ENCODE measurements at regions not wholly inside any gene's neighbourhood (a gene's known extent, or its start where the extent isn't known, plus 50 kb on each side); places are given as distances from the start of the nearest gene placed in this dataset.

- no peaks in the 10 kb centered on the region for H3K36me3 ChIP-seq (ENCODE audit: control insufficient read depth, insufficient read depth, low read length)
- no peaks in the 10 kb centered on the region for H3K9me3 ChIP-seq (ENCODE audit: control insufficient read depth, insufficient read depth, low read depth, low read length)
- TF ChIP-seq, protein P1, sequence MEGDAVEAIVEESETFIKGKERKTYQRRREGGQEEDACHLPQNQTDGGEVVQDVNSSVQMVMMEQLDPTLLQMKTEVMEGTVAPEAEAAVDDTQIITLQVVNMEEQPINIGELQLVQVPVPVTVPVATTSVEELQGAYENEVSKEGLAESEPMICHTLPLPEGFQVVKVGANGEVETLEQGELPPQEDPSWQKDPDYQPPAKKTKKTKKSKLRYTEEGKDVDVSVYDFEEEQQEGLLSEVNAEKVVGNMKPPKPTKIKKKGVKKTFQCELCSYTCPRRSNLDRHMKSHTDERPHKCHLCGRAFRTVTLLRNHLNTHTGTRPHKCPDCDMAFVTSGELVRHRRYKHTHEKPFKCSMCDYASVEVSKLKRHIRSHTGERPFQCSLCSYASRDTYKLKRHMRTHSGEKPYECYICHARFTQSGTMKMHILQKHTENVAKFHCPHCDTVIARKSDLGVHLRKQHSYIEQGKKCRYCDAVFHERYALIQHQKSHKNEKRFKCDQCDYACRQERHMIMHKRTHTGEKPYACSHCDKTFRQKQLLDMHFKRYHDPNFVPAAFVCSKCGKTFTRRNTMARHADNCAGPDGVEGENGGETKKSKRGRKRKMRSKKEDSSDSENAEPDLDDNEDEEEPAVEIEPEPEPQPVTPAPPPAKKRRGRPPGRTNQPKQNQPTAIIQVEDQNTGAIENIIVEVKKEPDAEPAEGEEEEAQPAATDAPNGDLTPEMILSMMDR (IDR thresholded peaks at IDR 0.05): no peak
- TF ChIP-seq TCF7L2 (IDR thresholded peaks at IDR 0.05; ENCODE audit: low read depth, low read length) (no peak), POLR2AphosphoS5 (IDR thresholded peaks at IDR 0.05; ENCODE audit: low read depth, low read length) (no peak)
- POLR2A ChIA-PET: no interaction called here
- H3K4me3 ChIP-seq (ENCODE audit: low read depth in 2 of 2, low read length in 2 of 2): no peak overlapping the region
- CTCF ChIA-PET: no interaction called here
- DNase-seq (ENCODE audit: low read depth, low spot score) (no peak), ATAC-seq (no peak)
- H3K27me3 ChIP-seq (ENCODE audit: control insufficient read depth, insufficient read depth, low read length): no peaks in the 10 kb centered on the region
- intact Hi-C loops (cut with micrococcal nuclease; ENCODE audit: unreplicated experiment): no loop called here
- BruUV-seq (replicated peaks): no TSS peak
- no peak overlapping the region for H3K27ac ChIP-seq (ENCODE audit: low read length)
- in situ Hi-C loops (cut with HindIII; ENCODE audit: low pct_unique_long_range_greater_than_20kb, low sequenced_read_pairs): no loop called here
- H3K4me1 ChIP-seq (ENCODE audit: control insufficient read depth, insufficient read depth, low read length): no peaks in the 10 kb centered on the region
Observed at GRCh38 chrX:16290997-16291396, 123.7 kb downstream of the MAGEB17 start.

DNA sequence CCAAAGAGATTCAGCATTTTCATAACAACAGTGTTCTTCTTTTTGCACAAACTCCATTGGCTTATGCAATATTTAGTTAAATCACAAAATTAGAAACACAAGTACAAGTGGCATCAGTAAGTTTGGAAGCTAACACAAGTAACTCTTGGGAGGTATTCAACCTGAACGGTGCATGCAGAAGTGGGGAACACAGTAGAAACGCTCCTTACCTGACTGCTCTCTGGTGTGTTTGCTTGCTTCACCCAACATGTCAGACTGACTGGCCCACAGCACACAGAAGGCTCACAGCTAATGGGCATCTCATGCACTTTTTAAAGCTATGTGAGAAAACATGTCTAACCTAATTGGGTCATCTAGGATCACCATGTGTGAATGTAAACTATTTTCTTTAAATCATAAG lies 133.6 kb downstream of the MAGEB17 start:
- POLR2A ChIA-PET: no interaction called here
- ATAC-seq (no peak), DNase-seq (ENCODE audit: low read depth, low spot score) (no peak)
- intact Hi-C loops (cut with micrococcal nuclease; ENCODE audit: unreplicated experiment) (no loop called here), in situ Hi-C loops (cut with HindIII; ENCODE audit: low pct_unique_long_range_greater_than_20kb, low sequenced_read_pairs) (no loop called here)
- CTCF ChIA-PET: no interaction called here
- H3K4me3 ChIP-seq (ENCODE audit: low read depth in 2 of 2, low read length in 2 of 2): no peak overlapping the region
- no peaks in the 10 kb centered on the region for H3K9me3 ChIP-seq (ENCODE audit: control insufficient read depth, insufficient read depth, low read depth, low read length)
- no peaks in the 10 kb centered on the region for H3K36me3 ChIP-seq (ENCODE audit: control insufficient read depth, insufficient read depth, low read length)
- TF ChIP-seq POLR2AphosphoS5 (IDR thresholded peaks at IDR 0.05; ENCODE audit: low read depth, low read length): no peak
- no peak for TF ChIP-seq TCF7L2 (IDR thresholded peaks at IDR 0.05; ENCODE audit: low read depth, low read length)
- TF ChIP-seq, protein P2, sequence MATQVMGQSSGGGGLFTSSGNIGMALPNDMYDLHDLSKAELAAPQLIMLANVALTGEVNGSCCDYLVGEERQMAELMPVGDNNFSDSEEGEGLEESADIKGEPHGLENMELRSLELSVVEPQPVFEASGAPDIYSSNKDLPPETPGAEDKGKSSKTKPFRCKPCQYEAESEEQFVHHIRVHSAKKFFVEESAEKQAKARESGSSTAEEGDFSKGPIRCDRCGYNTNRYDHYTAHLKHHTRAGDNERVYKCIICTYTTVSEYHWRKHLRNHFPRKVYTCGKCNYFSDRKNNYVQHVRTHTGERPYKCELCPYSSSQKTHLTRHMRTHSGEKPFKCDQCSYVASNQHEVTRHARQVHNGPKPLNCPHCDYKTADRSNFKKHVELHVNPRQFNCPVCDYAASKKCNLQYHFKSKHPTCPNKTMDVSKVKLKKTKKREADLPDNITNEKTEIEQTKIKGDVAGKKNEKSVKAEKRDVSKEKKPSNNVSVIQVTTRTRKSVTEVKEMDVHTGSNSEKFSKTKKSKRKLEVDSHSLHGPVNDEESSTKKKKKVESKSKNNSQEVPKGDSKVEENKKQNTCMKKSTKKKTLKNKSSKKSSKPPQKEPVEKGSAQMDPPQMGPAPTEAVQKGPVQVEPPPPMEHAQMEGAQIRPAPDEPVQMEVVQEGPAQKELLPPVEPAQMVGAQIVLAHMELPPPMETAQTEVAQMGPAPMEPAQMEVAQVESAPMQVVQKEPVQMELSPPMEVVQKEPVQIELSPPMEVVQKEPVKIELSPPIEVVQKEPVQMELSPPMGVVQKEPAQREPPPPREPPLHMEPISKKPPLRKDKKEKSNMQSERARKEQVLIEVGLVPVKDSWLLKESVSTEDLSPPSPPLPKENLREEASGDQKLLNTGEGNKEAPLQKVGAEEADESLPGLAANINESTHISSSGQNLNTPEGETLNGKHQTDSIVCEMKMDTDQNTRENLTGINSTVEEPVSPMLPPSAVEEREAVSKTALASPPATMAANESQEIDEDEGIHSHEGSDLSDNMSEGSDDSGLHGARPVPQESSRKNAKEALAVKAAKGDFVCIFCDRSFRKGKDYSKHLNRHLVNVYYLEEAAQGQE (IDR thresholded peaks at IDR 0.05; ENCODE audit: insufficient read depth in 1 of 2, low read depth in 2 of 2, low read length in 1 of 2): no peak
- TF ChIP-seq, protein P1 (IDR thresholded peaks at IDR 0.05): no peak
- TF ChIP-seq SIN3A (IDR thresholded peaks at IDR 0.05; ENCODE audit: borderline replicate concordance, insufficient read depth, low read depth, low read length): no peak
- H3K27me3 ChIP-seq (ENCODE audit: control insufficient read depth, insufficient read depth, low read length): no peaks in the 10 kb centered on the region
- H3K27ac ChIP-seq (ENCODE audit: low read length): no peak overlapping the region
- BruUV-seq (replicated peaks): no TSS peak
- no peaks in the 10 kb centered on the region for H3K4me1 ChIP-seq (ENCODE audit: control insufficient read depth, insufficient read depth, low read length)

DNA sequence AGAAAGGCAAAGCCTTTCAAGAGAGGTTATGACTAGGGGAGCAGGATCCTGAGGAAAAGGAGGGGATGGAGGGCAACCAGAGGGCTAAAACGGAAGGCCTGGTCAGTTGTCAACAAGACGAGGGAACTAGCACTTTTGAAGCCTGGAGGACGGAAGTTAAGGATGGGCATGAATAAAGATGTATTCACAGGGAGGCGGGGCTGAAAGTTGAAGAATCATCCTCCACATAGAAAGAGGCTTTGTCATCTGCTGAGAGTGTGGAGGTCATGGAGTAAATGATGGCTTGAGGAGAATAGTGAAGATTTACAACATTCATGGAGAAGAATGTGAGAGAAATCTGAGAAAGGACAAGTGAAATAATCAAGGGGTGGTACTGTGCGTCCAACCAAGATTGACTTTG lies 137.5 kb downstream of the MAGEB17 start:
- ChIA-PET POLR2A (no interaction called here), CTCF (no interaction called here)
- H3K9me3 ChIP-seq (ENCODE audit: control insufficient read depth, insufficient read depth, low read depth, low read length): no peaks in the 10 kb centered on the region
- H3K27ac ChIP-seq (ENCODE audit: low read length): no peak overlapping the region
- TF ChIP-seq, protein P1 (IDR thresholded peaks at IDR 0.05): no peak
- no peak for TF ChIP-seq POLR2AphosphoS5 (IDR thresholded peaks at IDR 0.05; ENCODE audit: low read depth, low read length)
- no peak for DNase-seq (ENCODE audit: low read depth, low spot score)
- in situ Hi-C loops (cut with HindIII; ENCODE audit: low pct_unique_long_range_greater_than_20kb, low sequenced_read_pairs) (no loop called here), intact Hi-C loops (cut with micrococcal nuclease; ENCODE audit: unreplicated experiment) (no loop called here)
- no peak for ATAC-seq
- no TSS peak for BruUV-seq (replicated peaks)
- H3K4me3 ChIP-seq (ENCODE audit: low read depth in 2 of 2, low read length in 2 of 2): no peak overlapping the region
- no peaks in the 10 kb centered on the region for H3K4me1 ChIP-seq (ENCODE audit: control insufficient read depth, insufficient read depth, low read length)
- H3K27me3 ChIP-seq (ENCODE audit: control insufficient read depth, insufficient read depth, low read length): no peaks in the 10 kb centered on the region
- no peaks in the 10 kb centered on the region for H3K36me3 ChIP-seq (ENCODE audit: control insufficient read depth, insufficient read depth, low read length)
